Adrenal gland (tissue), 9 donors: ENCODE measurements at regions not wholly inside any gene's neighbourhood (a gene's known extent, or its start where the extent isn't known, plus 50 kb on each side); places are given as distances from the start of the nearest gene placed in this dataset.
"Not testable (repeated sequence)": the region's sequence is repeated elsewhere in the genome, so short reads cannot be mapped to it uniquely, and the experiment has no call there.

ENCODE experiments used
- DNase-seq, 7 donors: peaks; one replicate each; pipeline ENCODE4 v3.0.0-alpha.2; 2019 to 2020
- H3K27ac ChIP-seq, 5 donors: fragments of 200-600 bp; sonication (generic) in 4 of 5; 1 replicate in 3 of 5; 2 replicates in 2 of 5; pipeline versions ENCODE4 v1.5.1 to v1.8.0; 2016 to 2020; ENCODE audit warnings: mild to moderate bottlenecking in 1 of 5
- H3K27me3 ChIP-seq: fragments of 200-600 bp; 2 replicates; pipeline ENCODE4 v1.8.0; 2021
- H3K36me3 ChIP-seq, 2 donors: fragments of 200-600 bp; replicated peaks in 1 of 2; 1 replicate in 1 of 2; 2 replicates in 1 of 2; pipeline versions ENCODE4 v1.5.1 to v1.8.0; 2018 to 2022
- H3K4me1 ChIP-seq, 2 donors: fragments of 200-600 bp; replicated peaks in 1 of 2; 1 replicate in 1 of 2; 2 replicates in 1 of 2; pipeline versions ENCODE4 v1.5.1 to v1.8.0; 2018 to 2021
- H3K4me3 ChIP-seq, 4 donors: fragments of 200-600 bp; sonication (generic) in 3 of 4; one replicate each; pipeline ENCODE4 v1.5.1; 2016 to 2018
- H3K9me3 ChIP-seq, 3 donors: fragments of 200-600 bp; sonication (generic) in 1 of 3; replicated peaks in 1 of 3; 1 replicate in 2 of 3; 2 replicates in 1 of 3; pipeline versions ENCODE4 v1.5.1 to v1.8.0; 2016 to 2021
- POLR2A ChIP-seq, 2 donors: fragments of 450-650 bp; IDR thresholded peaks; one replicate each; pipeline ENCODE4 v1.6.1; 2017; ENCODE audit warnings: antibody characterized with exemption in 2 of 2, mild to moderate bottlenecking in 2 of 2, moderate library complexity in 1 of 2
- WGBS, 4 donors: extraction: QIAGEN DNeasy Blood & Tissue Kit in 2 of 4; methylation state at CpG; one replicate each; pipeline versions ENCODE4 v1.1.5 to v1.1.7; 2013 to 2017; 5-methylcytosine and 5-hydroxymethylcytosine counted together
- intact Hi-C, 2 donors: fragments of 100-400 bp; cut with DNase I; formaldehyde crosslinking; loops; one replicate each; pipeline versions ENCODE4 v1.14.1 to v1.15.0; 2022 to 2023
- TF ChIP-seq, protein P1 (sequence below), 6 experiments: fragments of 450-650 bp in 4 of 6; fragments of 200-600 bp in 2 of 6; sonication (generic) in 1 of 6; IDR thresholded peaks; 1 replicate in 5 of 6; 2 replicates in 1 of 6; pipeline versions ENCODE4 v1.5.1 to v1.8.0; 2016 to 2021; ENCODE audit warnings: antibody characterized with exemption in 6 of 6, mild to moderate bottlenecking in 2 of 6, moderate library complexity in 1 of 6
- donor health status: healthy with polysubstance abuse.
- donor health status: Bipolar disorder and iron deficiency.
- donor health status: DM: yes; HTN: yes; CAD: no.
- donor health status: DM: no; HTN: no; CAD: no.
- donor health status: DM: no; HTN: no; CAD: no.

DNA sequence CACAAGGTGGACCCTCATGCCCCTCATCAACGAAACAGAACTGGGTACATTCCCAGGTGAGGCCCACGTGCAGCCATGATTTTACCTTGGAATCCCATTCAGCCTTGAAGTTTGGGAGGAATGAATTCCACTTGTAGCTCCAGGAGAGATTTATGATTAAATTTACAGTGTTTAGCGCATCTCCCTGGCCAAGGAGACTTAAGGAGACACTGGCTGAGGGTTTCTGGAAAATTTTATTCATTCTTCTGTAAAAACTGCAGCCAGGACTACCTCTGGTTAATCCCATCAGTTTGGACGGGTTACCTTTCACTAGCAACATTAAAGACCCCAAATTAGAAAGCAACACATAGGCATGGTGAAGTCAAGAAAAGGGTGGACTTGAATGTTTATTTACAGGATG, 87.2 kb upstream of the SMURF2 start:
- Histone ChIP-seq H3K4me1 (no peaks in the 10 kb centered on the region), H3K4me3 (no peak overlapping the region), H3K27me3 (no peaks in the 10 kb centered on the region), H3K36me3 (peaks cover 0 to 37% of the 10 kb centered on the region in 2 donors), H3K27ac (no peak overlapping the region), H3K9me3 (no peaks in the 10 kb centered on the region)
- no peak for DNase-seq
- WGBS, 4 donors: 91 to 100% (median 94%) methylated on average over 4 of the region's 4 CpGs
- no peak for TF ChIP-seq POLR2A (IDR thresholded peaks at IDR 0.05)
- TF ChIP-seq, protein P1, sequence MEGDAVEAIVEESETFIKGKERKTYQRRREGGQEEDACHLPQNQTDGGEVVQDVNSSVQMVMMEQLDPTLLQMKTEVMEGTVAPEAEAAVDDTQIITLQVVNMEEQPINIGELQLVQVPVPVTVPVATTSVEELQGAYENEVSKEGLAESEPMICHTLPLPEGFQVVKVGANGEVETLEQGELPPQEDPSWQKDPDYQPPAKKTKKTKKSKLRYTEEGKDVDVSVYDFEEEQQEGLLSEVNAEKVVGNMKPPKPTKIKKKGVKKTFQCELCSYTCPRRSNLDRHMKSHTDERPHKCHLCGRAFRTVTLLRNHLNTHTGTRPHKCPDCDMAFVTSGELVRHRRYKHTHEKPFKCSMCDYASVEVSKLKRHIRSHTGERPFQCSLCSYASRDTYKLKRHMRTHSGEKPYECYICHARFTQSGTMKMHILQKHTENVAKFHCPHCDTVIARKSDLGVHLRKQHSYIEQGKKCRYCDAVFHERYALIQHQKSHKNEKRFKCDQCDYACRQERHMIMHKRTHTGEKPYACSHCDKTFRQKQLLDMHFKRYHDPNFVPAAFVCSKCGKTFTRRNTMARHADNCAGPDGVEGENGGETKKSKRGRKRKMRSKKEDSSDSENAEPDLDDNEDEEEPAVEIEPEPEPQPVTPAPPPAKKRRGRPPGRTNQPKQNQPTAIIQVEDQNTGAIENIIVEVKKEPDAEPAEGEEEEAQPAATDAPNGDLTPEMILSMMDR (IDR thresholded peaks at IDR 0.05): no peak
- intact Hi-C loops: no loop called here

DNA sequence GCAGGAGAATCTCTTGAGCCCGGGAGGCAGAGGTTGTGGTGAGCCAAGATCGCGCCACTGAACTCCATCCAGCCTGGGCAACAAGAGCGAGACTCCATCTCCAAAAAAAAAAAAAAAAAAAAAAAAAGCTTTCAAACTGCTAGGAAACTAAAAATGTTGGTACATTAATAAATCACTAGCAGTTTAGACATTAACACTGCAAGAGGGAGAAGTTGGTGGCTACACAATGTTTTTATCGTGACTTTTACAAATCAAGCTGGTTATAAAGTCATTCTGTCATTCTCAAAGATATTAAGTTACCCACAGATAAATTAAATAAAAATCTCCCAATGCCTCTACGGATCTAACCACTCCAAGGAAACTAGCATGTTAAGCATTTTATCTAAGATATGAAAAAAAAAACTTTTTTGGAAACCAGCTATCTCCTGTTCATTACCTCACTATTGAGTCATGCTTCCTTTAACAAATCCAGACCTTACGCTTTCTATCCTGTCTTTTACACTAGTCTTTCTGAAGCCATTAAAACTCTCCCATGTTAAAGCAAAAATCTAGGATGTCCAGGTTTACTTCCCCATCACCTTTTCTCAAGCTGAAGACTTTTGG, 85.9 kb upstream of the SMURF2 start:
- Histone ChIP-seq H3K36me3 (peaks cover 0 to 25% of the 10 kb centered on the region in 2 donors), H3K9me3 (no peaks in the 10 kb centered on the region), H3K4me1 (no peaks in the 10 kb centered on the region), H3K4me3 (no peak overlapping the region), H3K27me3 (no peaks in the 10 kb centered on the region), H3K27ac (no peak overlapping the region)
- intact Hi-C loops: no loop called here
- no peak for DNase-seq
- TF ChIP-seq, protein P1 (IDR thresholded peaks at IDR 0.05): no peak
- TF ChIP-seq POLR2A (IDR thresholded peaks at IDR 0.05): no peak
- 77 to 85% (median 82%) methylated on average over 7 of the region's 7 CpGs for WGBS, 4 donors

DNA sequence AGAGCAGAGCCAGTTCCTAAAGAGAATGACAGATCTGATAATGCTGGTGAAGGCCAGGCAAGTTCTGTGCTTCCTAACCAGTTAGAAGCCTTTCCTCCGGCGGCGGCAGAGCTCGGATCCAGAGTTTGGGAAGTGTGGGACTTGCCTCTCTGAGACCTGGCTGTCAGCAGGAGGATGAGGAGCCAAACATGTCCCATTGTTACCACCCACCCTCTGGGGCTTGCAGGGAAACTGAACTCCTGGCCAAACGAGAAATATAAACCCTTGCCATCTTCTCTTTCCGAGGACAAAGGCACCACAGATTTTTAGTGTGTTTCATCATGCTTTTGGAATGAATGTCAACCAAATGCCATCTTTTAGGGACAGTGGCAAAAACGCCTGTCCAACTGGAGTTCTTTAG, 80.2 kb upstream of the SMURF2 start:
- intact Hi-C loops: no loop called here
- Histone ChIP-seq H3K4me1 (peaks cover 0 to 11% of the 10 kb centered on the region in 2 donors), H3K36me3 (no peaks in the 10 kb centered on the region), H3K27ac (peak overlapping the region in 1 of 5 donors; percentile 74), H3K4me3 (no peak overlapping the region), H3K9me3 (no peaks in the 10 kb centered on the region), H3K27me3 (no peaks in the 10 kb centered on the region)
- no peak for TF ChIP-seq POLR2A (IDR thresholded peaks at IDR 0.05)
- TF ChIP-seq, protein P1 (IDR thresholded peaks at IDR 0.05): no peak
- peak in 1 of 7 donors; percentile 47 for DNase-seq
- WGBS, 4 donors: 61 to 77% (median 67%) methylated on average over 7 of the region's 7 CpGs

DNA sequence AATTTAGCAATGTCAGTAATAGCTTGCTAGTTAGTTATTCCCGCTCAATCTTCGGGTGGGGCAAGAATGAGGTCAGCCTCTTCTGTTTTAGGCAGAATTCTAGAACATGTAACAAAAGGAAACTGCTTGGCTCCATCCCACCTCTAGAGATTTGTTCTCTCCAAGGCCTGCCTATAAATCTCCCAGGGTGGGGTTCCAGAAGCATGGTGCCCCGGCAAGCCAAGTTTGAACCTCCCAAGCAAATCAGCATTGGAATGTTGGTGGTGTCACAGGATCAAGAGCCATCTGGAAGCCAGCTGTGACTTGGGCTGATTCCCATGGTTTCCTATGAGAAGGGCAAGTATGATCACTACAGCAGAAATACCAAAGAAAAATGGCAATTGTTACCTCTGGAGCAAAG, 79.8 kb upstream of the SMURF2 start:
- Histone ChIP-seq H3K27ac (peak overlapping the region in 1 of 5 donors; percentile 74), H3K4me1 (peaks cover 0 to 11% of the 10 kb centered on the region in 2 donors)
- peak in 4 of 7 donors; percentile 37 to 56 (median 40) for DNase-seq
- H3K4me3 ChIP-seq, H3K36me3 ChIP-seq, H3K27me3 ChIP-seq, intact Hi-C loops, H3K9me3 ChIP-seq: not testable (repeated sequence)
- WGBS, 4 donors: 57 to 85% (median 67%) methylated on average over 3 of the region's 3 CpGs

DNA sequence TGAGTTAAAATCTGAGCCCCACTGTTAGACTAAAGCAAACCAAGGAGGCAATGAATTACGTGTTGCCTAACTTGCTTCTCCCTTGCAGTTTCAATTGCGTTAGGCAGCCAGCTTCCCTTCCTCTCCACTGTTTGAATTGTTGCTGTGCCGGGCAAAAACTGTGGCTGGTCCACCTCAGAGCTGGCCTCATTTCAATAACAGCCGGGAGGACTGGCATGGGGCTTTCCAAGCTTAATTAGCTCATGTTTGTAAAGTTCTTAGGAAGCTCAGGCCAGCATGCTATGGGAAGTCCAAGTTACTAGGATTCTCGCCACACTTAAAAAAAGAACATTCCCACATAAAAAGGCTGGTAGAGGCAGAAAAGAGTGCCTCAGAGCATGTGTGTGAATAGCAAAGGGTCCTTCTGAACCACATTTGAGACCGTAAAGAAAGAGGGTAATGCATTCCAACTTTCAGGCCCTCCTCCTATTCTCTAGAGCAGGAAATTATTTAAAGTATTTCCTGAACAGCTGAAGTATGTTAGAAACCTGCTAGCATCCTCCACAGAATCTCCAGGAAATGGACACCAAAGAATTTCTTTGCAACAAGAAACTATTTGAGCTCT, 79.0 kb upstream of the SMURF2 start:
- Histone ChIP-seq H3K27me3 (no peaks in the 10 kb centered on the region), H3K27ac (peak overlapping the region in 2 of 5 donors; percentile 28 to 74), H3K4me3 (no peak overlapping the region), H3K4me1 (peaks cover 0 to 11% of the 10 kb centered on the region in 2 donors), H3K9me3 (no peaks in the 10 kb centered on the region), H3K36me3 (no peaks in the 10 kb centered on the region)
- intact Hi-C loops: no loop called here
- TF ChIP-seq, protein P1 (IDR thresholded peaks at IDR 0.05): no peak
- TF ChIP-seq POLR2A (IDR thresholded peaks at IDR 0.05): no peak
- peak in 2 of 7 donors; percentile 31 to 33 for DNase-seq
- 43 to 57% (median 51%) methylated on average over 6 of the region's 6 CpGs for WGBS, 4 donors
